Skin epidermis (tissue), 12 donors: ENCODE measurements at regions not wholly inside any gene's neighbourhood (a gene's known extent, or its start where the extent isn't known, plus 50 kb on each side); places are given as distances from the start of the nearest gene placed in this dataset.
"Not testable (repeated sequence)": the region's sequence is repeated elsewhere in the genome, so short reads cannot be mapped to it uniquely, and the experiment has no call there.

Experiments
- H3K27ac ChIP-seq, 21 experiments: fragments of 200-600 bp; sonication (generic) in 11 of 21; one replicate each; pipeline ENCODE4 v1.5.0; 2020; ENCODE audit warnings: mild to moderate bottlenecking in 3 of 21, inconsistent platforms in 2 of 21, moderate library complexity in 2 of 21
- H3K4me3 ChIP-seq, 7 experiments: fragments of 200-600 bp; sonication (generic) in 2 of 7; one replicate each; pipeline ENCODE4 v1.5.0; 2020; ENCODE audit warnings: inconsistent platforms in 2 of 7, mild to moderate bottlenecking in 2 of 7, moderate library complexity in 1 of 7

DNA sequence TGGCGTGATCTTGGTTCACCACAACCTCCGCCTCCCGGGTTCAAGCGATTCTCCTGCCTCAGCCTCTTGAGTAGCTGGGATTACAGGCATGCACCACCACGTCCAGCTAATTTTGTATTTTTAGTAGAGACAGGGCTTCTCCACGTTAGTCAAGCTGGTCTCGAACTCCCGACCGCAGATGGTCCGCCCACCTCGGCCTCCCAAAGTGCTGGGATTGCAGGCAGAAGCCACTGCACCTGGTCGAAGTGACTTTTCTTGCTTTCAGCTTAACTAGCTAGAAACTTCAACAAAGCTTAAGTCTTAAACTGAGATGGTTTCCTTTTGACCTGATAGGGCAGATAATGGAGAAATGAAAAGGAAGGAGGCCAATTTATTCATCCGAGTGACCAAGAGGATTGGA, 130.5 kb downstream of the FAM161A start:
- not testable (repeated sequence) for H3K4me3 ChIP-seq, H3K27ac ChIP-seq

- H3K27ac ChIP-seq = no peak overlapping the region
- no peak overlapping the region for H3K4me3 ChIP-seq
Measured at GRCh38 chr2:61722800-61723199, 131.1 kb downstream of the FAM161A start.

DNA sequence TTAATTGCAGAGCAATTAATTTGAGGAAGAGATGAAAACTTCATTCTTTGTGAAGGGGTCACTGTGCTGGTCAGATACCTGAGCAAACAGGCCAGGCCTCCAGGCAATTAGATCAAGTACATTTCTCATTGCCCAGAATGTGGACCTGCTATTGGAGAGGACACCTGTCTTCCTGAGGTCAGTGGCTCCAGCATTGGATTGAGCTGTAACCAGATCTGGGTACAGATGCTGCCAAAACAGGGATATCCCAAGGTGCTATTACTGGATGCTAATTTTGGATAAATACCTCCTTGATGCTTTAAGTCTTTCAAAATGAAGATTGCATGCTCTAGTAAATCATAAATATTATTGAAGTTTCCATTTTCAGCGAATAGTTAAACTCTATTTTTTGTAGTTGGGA, 131.5 kb downstream of the FAM161A start:
- Histone ChIP-seq H3K27ac (no peak overlapping the region), H3K4me3 (no peak overlapping the region)

DNA sequence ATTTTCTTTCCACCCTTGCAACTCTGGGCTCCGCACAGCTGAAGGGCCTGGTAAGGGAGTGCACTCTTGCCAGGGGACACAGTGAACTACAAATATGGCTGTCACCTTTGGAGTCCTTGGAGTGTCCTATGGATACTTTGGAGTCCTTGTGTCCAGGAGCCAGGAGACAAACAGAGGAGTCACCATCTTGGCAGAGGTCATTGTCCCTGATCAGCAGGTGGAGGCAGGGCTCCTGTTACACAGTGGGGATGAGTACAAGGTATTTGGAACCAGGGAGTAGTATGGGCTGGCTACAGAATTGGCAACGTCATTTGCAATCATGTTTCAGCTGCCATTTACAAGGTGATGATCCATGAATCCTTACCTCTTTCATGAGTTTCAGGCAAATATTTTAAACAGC, 132.5 kb downstream of the FAM161A start:
- Histone ChIP-seq H3K27ac (no peak overlapping the region), H3K4me3 (no peak overlapping the region)

DNA sequence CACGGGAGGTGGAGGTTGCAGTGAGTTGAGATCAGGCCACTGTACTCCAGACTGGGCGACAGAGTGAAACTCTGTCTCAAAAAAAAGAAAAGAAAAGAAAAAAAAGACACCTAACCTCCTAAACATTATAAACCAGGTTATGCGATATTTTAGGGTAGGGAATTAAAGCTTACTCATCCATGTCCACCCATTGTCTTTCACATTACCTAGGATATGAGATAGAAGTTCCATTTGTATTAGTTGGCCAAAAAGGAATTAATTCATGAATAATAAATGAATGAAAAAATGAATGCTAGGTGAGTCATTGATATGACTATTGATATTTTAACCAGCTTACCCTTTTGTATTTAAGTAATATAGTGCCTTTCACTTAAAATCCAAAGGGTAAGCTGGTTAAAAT, 132.9 kb downstream of the FAM161A start:
- H3K4me3 ChIP-seq = no peak overlapping the region
- H3K27ac ChIP-seq = no peak overlapping the region

GRCh38 chr2:61718965-61719364, 134.9 kb downstream of the FAM161A start:
- no peak overlapping the region for H3K4me3 ChIP-seq
- H3K27ac ChIP-seq = no peak overlapping the region

GRCh38 chr2:61715506-61715905, 138.4 kb downstream of the FAM161A start:
- no peak overlapping the region for H3K4me3 ChIP-seq
- H3K27ac ChIP-seq = no peak overlapping the region

DNA sequence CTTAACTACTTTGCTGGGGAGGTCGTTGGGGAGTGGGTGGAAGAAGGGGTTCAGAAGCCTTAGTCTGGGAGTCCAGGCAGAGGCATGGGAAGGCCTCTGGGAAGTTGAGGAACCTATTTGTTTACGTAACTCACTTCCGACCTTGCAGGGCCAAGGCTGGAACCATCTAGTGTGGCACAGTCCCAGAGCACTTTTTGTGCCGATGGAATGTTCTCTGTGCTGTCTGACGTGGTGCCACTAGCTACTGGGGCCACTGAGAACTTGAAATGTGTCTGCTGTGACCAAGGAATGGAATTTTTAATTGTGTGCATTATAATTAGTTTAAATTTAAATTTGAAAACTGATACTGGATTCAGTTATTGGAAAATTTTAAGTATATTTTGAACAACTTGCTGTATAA, 139.7 kb downstream of the FAM161A start:
- H3K27ac ChIP-seq = peak overlapping the region in 1 of 21 experiments; percentile 69
- H3K4me3 ChIP-seq = no peak overlapping the region

DNA sequence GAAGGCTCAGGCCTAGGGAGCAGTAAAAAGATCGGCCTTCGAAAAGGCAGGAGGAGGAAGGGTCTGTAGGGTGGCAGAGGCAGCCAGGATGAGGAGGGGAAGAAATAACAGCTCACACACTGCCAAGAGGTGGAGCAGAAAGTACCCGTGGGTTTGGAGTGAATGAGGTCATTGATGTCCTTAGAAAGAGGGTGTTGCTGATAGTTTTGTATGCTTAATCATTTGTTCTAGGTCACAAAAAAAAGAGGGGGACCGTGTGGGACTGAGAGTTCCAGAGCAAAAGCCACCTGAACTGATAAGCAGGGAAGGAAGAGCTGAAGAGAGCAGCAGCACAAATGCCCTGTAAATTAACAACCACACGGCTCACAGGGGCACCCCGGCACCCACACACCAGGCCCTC, 140.4 kb downstream of the FAM161A start:
- peak overlapping the region in 1 of 21 experiments; percentile 69 for H3K27ac ChIP-seq

DNA sequence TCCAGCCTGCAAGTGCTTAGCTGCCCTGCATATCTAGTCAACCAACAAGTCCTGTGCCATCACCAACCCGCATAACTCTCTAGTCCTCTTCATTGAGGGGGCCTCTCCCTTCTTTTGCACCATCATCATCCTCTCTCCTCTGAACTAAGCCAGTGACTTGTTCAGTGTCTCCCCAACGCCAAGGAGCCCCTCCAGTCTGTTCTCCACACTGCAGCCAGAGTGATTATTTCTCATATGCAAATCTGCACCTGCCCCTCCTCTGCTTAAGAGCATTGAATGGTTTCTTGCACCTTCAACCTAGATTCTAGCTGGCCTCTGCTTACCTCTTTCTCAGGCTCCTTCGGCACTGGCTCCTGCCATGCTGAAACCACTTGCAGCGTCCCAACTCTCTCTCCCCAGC, 141.8 kb downstream of the FAM161A start:
- H3K4me3 ChIP-seq = no peak overlapping the region
- no peak overlapping the region for H3K27ac ChIP-seq

More for the DNA sequence above, 140.4 kb downstream of the FAM161A start:
- no peak overlapping the region for H3K4me3 ChIP-seq

GRCh38 chr2:61710711-61711110, 143.1 kb downstream of the FAM161A start:
- no peak overlapping the region for H3K27ac ChIP-seq
- H3K4me3 ChIP-seq = no peak overlapping the region

GRCh38 chr2:61707984-61708852, 145.6 kb downstream of the FAM161A start:
- Histone ChIP-seq H3K27ac (no peak overlapping the region), H3K4me3 (no peak overlapping the region)

DNA sequence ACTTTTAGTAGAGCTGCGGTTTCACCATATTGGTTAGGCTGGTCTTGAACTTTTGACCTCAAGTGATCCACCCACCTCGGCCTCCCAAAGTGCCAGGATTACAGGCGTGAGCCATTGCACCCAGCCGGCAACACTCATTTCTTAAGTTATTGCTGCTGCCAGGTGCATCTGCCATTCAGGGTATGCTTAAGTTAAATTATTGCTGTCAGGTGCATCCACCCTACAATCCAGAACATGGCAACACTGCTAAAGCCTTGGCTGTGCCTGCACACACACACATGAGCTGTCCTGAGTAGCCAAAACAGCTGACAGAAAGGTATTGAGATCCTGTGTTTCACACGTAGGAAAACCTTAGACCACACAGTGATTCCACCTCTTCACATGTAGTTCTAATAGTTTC, 148.2 kb downstream of the FAM161A start:
- Histone ChIP-seq H3K4me3 (no peak overlapping the region), H3K27ac (no peak overlapping the region)

- no peak overlapping the region for H3K27ac ChIP-seq
- no peak overlapping the region for H3K4me3 ChIP-seq
Measured at GRCh38 chr2:61704364-61704763, 149.5 kb downstream of the FAM161A start.

- H3K4me3 ChIP-seq = no peak overlapping the region
- no peak overlapping the region for H3K27ac ChIP-seq
Measured at GRCh38 chr2:61702088-61702467, 151.8 kb downstream of the FAM161A start.

DNA sequence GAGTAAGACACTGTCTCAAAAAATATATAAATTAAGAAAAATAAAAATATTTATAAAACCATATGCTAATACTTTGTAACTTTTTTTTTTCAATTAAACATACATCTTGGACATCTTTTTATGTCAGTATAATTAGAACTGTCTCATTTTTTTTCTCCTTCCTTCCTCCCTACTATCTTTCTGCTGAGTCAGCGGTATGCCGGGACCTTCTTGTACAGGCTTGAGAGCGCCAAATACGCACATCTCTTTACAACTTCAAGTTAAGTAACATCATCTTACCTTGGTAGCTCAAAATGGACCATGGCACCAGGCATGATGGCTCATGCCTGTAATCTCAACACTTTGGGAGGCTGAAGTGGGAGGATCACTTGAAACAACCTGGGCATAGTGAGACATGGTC, 153.4 kb downstream of the FAM161A start:
- H3K27ac ChIP-seq = no peak overlapping the region
- H3K4me3 ChIP-seq = no peak overlapping the region

DNA sequence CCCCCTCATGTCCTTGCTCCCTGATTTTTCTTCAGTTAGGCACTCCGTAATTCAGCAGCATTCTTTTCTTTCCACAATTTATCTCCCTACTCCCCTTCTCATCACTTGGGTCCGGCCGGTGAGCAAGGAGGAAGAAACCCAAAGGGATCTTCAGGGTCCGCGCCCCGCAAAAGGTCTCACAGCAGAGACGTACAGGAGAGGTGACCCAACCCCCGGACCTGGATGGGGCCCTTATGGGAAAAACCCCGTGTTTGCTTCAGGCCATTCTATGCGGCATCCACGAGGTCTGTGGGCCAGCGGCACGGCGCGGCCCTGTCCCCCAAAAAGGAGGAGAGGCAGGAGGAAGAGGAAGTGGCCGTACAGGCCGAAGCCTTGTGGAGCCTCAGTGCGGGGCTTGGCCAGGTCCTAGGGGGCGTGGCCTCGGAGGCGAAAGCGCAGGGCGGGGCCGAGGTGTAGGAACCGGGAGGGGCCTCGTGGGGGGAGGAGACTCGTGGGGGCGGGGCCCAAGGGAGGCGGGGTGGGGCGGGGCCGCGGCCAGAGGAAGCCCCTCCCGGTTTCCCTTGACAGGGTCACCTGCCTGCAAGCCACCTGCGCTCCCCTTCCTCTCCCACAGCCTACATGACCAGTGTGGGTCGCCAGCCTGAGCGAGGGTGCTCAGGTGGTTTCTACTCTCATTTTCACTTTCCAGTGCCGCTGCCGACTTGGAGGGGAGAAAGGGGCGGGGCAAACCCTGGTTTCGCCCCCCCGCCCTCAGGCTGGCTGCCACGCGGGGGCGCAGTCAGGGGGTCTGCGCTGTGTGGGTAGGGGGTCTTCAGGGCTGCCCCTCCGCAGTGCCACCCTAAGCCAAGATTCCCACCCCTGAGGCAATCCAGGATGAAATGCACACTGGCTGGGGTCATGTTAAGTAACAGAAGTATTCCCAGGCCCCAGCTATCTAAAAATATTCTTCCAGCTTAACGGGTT, 156.4 kb upstream of the XPO1 start:
- Histone ChIP-seq H3K4me3 (peak overlapping the region; percentile 58 to 82 (median 73)), H3K27ac (peak overlapping the region in 19 of 21 experiments; percentile 32 to 89 (median 81))

DNA sequence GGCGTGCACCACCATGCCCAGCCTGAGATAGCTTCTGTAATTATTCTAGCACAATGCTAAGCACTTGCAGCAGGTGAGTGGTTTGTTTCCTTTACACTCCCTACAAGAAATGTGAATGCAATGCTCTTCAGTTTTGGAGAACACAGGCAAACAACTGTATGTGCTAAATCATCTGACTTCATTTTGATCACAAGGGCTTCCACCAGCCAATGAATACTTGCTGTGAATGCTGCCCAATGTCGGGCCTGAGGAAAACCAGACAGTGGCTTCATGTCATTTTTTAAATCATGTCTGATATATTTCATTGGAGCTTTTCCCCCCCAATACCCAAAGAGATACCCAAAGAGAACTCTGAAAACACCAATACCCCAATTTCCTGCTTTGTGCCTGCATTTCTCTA, 155.6 kb upstream of the XPO1 start:
- Histone ChIP-seq H3K27ac (peak overlapping the region in 7 of 21 experiments; percentile 32 to 85 (median 82)), H3K4me3 (peak overlapping the region in 4 of 7 experiments; percentile 72 to 82 (median 74))

DNA sequence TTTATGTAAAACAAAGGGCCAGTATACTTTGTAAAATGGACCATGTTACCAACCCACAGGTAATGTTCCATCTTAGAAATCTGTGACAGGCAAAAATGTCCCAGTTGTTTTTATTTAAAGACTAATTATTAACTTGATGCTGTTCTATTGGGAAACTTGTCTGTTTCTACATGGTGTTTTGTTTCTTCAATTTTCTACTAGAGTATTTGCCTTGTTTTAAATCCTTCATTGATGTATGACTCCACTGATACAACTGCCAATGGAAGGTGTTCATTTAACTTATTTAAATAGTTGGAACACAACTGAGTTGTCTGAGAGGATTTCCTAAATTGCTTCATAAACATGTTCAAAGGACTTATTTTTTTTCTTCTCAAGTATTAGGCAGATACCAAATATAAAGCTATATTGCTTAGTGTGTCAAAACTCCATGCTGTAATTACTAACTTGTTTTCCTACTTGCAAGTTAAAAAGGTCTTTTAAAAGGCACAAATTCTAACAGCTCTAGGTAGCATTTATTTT, 152.0 kb upstream of the XPO1 start:
- H3K27ac ChIP-seq = no peak overlapping the region

GRCh38 chr2:61689568-61689967, 151.4 kb upstream of the XPO1 start:
- no peak overlapping the region for H3K4me3 ChIP-seq
- peak overlapping the region in 2 of 21 experiments; percentile 10 to 26 for H3K27ac ChIP-seq

More for the DNA sequence above, 152.0 kb upstream of the XPO1 start:
- H3K4me3 ChIP-seq = no peak overlapping the region
